ENCODE measurements at regions not wholly inside any gene's neighbourhood (a gene's known extent, or its start where the extent isn't known, plus 50 kb on each side); places are given as distances from the start of the nearest gene placed in this dataset.

- TF ChIP-seq, protein P1, sequence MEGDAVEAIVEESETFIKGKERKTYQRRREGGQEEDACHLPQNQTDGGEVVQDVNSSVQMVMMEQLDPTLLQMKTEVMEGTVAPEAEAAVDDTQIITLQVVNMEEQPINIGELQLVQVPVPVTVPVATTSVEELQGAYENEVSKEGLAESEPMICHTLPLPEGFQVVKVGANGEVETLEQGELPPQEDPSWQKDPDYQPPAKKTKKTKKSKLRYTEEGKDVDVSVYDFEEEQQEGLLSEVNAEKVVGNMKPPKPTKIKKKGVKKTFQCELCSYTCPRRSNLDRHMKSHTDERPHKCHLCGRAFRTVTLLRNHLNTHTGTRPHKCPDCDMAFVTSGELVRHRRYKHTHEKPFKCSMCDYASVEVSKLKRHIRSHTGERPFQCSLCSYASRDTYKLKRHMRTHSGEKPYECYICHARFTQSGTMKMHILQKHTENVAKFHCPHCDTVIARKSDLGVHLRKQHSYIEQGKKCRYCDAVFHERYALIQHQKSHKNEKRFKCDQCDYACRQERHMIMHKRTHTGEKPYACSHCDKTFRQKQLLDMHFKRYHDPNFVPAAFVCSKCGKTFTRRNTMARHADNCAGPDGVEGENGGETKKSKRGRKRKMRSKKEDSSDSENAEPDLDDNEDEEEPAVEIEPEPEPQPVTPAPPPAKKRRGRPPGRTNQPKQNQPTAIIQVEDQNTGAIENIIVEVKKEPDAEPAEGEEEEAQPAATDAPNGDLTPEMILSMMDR (IDR thresholded peaks at IDR 0.05; ENCODE audit: insufficient read depth, low read length, poor library complexity, severe bottlenecking): no peak
- no peak for TF ChIP-seq EZH2phosphoT487 (conservative IDR thresholded peaks at IDR 0.05; ENCODE audit: low read length)
Observed at GRCh38 chr14:53858345-53858684, 98.3 kb downstream of the BMP4 start.

Data from SU-DHL-6 (cell line).